GM19397 (cell line): ENCODE measurements at regions not wholly inside any gene's neighbourhood (a gene's known extent, or its start where the extent isn't known, plus 50 kb on each side); places are given as distances from the start of the nearest gene placed in this dataset.
"Not testable (repeated sequence)": the region's sequence is repeated elsewhere in the genome, so short reads cannot be mapped to it uniquely, and the experiment has no call there.

Source experiments
- ATAC-seq: cut with Tn5 transposase; IDR thresholded peaks from one replicate; pipeline ENCODE4 v1.9.1; 2021; ENCODE audit warnings: mild to moderate bottlenecking, moderate library complexity; ENCODE audit not compliant: unreplicated experiment

GRCh38 chr4:179597301-179597700 lies 2155.1 kb upstream of the AGA start:
- no peak for ATAC-seq

DNA sequence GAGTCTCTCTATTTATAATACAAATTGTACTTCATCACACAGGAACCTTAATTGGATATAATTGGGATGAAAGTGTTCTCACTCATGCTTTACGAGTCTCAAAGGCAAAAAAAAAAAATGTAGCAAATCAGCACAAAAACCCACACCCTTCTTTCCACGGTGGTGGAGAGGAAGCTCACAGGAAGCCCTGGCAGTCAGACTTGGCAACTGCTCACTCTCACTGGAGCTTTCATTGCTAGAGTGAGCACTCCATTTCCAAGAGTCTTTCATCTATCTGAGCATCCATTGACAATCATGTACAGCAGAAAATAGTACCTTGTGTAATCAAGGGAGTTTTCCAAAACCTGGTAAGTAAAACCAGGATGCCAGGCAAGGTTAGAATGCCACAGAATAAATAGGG lies 2159.4 kb upstream of the AGA start:
- ATAC-seq, result no peak

- ATAC-seq, result no peak
Observed at GRCh38 chr4:179605196-179605595, 2163.0 kb upstream of the AGA start.

DNA sequence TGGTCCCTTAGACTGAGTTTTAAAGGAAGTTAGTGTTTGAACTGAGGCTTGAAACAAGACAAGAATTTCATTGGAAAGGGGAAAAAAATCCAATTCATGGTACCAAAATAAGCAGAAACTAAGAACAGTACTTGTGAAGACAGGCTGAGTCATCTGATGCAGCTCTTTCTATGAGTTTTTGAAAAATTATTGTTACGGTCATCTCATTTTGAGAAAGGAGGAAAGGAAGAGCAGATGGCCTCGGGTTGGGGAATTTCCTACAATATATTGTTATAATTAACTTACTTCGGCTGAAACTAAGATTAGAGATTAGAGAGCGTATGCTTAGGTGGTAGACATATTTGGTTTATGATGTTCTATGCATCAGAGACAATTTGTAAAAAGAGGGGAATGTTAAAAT lies 2164.8 kb upstream of the AGA start:
- no peak for ATAC-seq

GRCh38 chr4:179615704-179616103 lies 2173.5 kb upstream of the AGA start:
- ATAC-seq, result no peak

DNA sequence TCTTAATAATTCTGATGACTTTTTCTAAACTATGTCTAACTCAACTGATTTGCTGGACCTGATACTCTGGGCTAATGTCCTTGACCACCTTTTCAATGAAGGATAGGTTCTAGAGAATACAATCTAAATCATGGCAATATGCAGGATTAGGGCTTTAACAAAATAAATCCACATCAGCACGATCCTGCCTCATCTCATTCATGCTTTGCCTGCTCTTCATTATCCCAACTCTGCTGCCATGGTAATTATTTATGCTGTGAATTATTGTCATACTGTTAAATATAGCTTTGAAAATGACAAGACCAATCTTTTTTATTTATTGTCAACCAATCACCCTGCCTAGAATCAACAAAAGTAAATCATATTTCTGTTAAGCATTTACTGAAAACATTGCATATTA lies 2176.7 kb upstream of the AGA start:
- no peak for ATAC-seq

GRCh38 chr4:179624768-179625181 lies 2182.5 kb upstream of the AGA start:
- no peak for ATAC-seq

DNA sequence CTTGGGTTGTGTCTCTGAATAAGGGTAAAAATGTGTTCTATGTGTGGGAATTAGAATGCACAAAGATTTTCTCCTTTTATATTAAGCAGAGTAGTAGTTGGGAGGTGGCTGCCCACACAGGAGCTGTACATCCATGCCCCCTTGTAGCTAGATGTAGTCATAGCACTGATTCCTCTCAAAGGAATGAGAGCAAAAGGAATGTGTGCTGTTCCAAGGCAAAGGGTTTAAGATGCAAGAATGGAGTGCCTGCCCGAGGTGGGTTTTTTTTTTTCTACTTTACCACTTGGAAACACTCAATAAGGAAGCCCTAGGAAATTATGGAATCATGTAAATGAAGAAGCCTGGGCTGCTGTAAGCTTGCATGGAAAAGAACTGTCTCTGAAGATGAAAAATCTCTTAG lies 2183.2 kb upstream of the AGA start:
- ATAC-seq, result no peak

DNA sequence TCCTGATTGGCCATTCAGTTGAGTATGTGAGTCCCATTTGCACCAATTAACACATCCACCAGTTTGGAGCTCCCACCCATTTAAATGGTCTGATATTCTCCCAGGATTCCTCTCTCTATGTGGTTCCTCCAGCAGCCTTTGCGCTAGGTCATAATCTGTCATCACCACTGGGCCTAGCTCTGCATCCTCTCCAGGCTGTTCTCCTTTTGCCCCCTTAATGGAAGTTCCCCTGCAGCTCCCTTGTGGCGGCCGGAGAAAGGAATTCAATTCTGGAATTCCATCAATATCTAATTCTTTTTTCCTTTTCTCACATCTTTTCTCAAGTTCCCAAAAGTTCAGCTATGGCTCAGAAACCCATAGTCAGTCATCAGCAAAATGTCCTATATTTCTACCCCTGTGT lies 2184.4 kb upstream of the AGA start:
- ATAC-seq, result no peak

GRCh38 chr4:179631321-179631720 lies 2189.1 kb upstream of the AGA start:
- ATAC-seq, result no peak

GRCh38 chr4:179634862-179635261 lies 2192.6 kb upstream of the AGA start:
- no peak for ATAC-seq

DNA sequence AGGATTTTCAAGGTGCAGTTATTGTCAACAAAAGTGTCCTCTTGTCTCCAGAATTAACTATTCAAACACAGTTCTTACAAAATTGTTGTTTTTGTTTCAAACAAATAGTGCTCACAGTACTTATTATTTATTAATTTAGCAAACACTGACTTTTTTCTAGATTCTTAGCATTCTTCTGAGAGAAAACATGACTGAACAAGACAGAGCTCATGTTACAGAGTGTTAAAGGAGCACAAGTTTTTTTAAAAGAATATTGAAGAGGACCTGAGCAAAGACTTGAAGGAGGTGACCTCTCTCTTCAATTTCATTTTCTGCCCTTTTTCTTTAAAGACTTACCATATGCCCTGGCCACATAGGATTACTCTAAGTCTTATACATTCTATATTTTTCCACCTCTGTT lies 2220.3 kb upstream of the AGA start:
- ATAC-seq, result no peak

GRCh38 chr4:179663641-179664429 lies 2221.6 kb upstream of the AGA start:
- no peak for ATAC-seq

GRCh38 chr4:179664430-179665027 lies 2222.3 kb upstream of the AGA start:
- no peak for ATAC-seq

GRCh38 chr4:179666226-179666625 lies 2224.0 kb upstream of the AGA start:
- no peak for ATAC-seq

- no peak for ATAC-seq
Observed at GRCh38 chr4:179671609-179672008, 2229.4 kb upstream of the AGA start.

- ATAC-seq, result no peak
Observed at GRCh38 chr4:179678093-179678814, 2236.0 kb upstream of the AGA start.

DNA sequence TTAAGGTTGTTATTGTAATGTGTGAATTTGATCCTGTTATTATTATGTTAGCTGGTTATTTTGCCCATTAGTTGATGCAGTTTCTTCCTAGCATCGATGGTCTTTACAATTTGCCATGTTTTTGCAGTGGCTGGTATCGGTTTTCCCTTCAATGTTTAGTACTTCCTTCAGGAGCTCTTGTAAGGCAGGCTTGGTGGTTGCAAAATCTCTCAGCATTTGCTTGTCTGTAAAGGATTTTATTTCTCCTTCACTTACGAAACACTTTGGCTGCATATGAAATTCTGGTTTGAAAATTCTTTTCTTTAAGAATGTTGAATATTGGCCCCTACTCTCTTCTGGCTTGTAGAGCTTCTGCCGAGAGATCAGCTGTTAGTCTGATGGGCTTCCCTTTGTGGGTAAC lies 2241.4 kb upstream of the AGA start:
- not testable (repeated sequence) for ATAC-seq

DNA sequence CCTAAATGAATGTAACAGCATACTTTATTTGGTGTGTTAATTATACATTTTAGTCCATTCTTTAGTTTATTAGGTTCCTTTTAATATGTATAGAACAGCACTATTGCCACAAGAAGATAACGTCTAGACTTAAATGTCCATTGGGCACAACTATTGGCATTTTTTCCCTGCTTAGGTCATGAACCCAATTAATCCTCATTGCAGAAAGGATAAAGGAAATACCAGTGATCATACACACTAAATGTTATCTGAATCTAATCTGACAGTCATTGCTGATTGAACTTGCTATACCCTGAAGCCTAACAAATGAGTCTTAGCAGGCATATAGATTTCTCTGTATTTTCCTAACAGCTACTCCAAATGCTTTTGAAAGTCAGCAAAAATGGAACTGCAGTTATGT lies 2250.0 kb upstream of the AGA start:
- no peak for ATAC-seq

DNA sequence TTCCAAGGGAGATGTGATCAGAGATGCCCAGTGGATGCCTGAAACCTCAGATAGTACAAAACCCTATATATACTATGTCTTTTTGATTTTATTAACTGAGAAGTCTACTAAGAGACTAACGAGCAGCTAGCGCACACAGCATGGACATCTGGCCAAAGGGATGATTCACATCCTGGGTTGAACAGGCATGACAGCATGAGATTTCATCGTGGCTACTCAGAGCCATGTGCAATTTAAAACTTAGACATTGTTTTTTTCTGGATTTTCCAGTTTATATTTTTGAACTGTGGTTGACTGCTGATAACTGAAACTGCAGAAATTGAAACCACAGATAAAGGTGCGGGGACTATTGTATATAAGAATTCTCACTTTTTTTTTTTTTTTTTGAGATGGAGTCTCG lies 2252.9 kb upstream of the AGA start:
- ATAC-seq, result no peak

GRCh38 chr4:179698321-179698720 lies 2256.1 kb upstream of the AGA start:
- ATAC-seq, result no peak

- no peak for ATAC-seq
Observed at GRCh38 chr4:179709961-179710624, 2267.9 kb upstream of the AGA start.
